ENCODE measurements at regions not wholly inside any gene's neighbourhood (a gene's known extent, or its start where the extent isn't known, plus 50 kb on each side); places are given as distances from the start of the nearest gene placed in this dataset.

GRCh38 chr21:27265949-27266348 lies 299.1 kb upstream of the ADAMTS5 start:
- Histone ChIP-seq H3K4me1 (no peaks in the 10 kb centered on the region), H3K36me3 (ENCODE audit: insufficient read depth in 1 of 2, low read depth in 1 of 2) (no peaks in the 10 kb centered on the region), H3K4me3 (no peak overlapping the region), H3K27me3 (ENCODE audit: insufficient read depth in 3 of 3, low read length in 2 of 3) (no peaks in the 10 kb centered on the region), H3K27ac (no peak overlapping the region), H3K9me3 (no peaks in the 10 kb centered on the region)
- WGBS, 3 donors = 67 to 79% (median 77%) methylated on average over 2 of the region's 2 CpGs
- no peak for ATAC-seq
- intact Hi-C loops (cut with DNase I) = no loop called here
- no peak for TF ChIP-seq CTCF (IDR thresholded peaks at IDR 0.05)
- no peak for DNase-seq

GRCh38 chr21:27265492-27265891 lies 298.6 kb upstream of the ADAMTS5 start:
- intact Hi-C loops (cut with DNase I) = no loop called here
- WGBS, 3 donors = 86 to 92% (median 90%) methylated on average over 1 of the region's 1 CpG

GRCh38 chr21:27261676-27262075 lies 294.8 kb upstream of the ADAMTS5 start:
- no peak overlapping the region for H3K4me3 ChIP-seq
- no peaks in the 10 kb centered on the region for H3K9me3 ChIP-seq
- no peaks in the 10 kb centered on the region for H3K4me1 ChIP-seq
- ATAC-seq (no peak), DNase-seq (no peak)
- TF ChIP-seq CTCF (IDR thresholded peaks at IDR 0.05) = no peak
- no peaks in the 10 kb centered on the region for H3K27me3 ChIP-seq (ENCODE audit: insufficient read depth in 3 of 3, low read length in 2 of 3)
- no peaks in the 10 kb centered on the region for H3K36me3 ChIP-seq (ENCODE audit: insufficient read depth in 1 of 2, low read depth in 1 of 2)
- H3K27ac ChIP-seq = no peak overlapping the region
- WGBS, 3 donors = 89 to 94% (median 92%) methylated on average over 2 of the region's 2 CpGs
- intact Hi-C loops (cut with DNase I) = no loop called here

More at GRCh38 chr21:27265492-27265891, 298.6 kb upstream of the ADAMTS5 start:
- no peaks in the 10 kb centered on the region for H3K9me3 ChIP-seq
- no peaks in the 10 kb centered on the region for H3K27me3 ChIP-seq (ENCODE audit: insufficient read depth in 3 of 3, low read length in 2 of 3)
- no peaks in the 10 kb centered on the region for H3K36me3 ChIP-seq (ENCODE audit: insufficient read depth in 1 of 2, low read depth in 1 of 2)
- ATAC-seq (no peak), DNase-seq (no peak)
- no peak overlapping the region for H3K27ac ChIP-seq
- no peaks in the 10 kb centered on the region for H3K4me1 ChIP-seq
- no peak overlapping the region for H3K4me3 ChIP-seq
- no peak for TF ChIP-seq CTCF (IDR thresholded peaks at IDR 0.05)

- 92 to 96% (median 95%) methylated on average over 2 of the region's 2 CpGs for WGBS, 3 donors
- Histone ChIP-seq H3K9me3 (no peaks in the 10 kb centered on the region), H3K27ac (no peak overlapping the region), H3K36me3 (ENCODE audit: insufficient read depth in 1 of 2, low read depth in 1 of 2) (no peaks in the 10 kb centered on the region), H3K27me3 (ENCODE audit: insufficient read depth in 3 of 3, low read length in 2 of 3) (no peaks in the 10 kb centered on the region), H3K4me1 (no peaks in the 10 kb centered on the region), H3K4me3 (no peak overlapping the region)
- intact Hi-C loops (cut with DNase I) = no loop called here
- DNase-seq (no peak), ATAC-seq (no peak)
- TF ChIP-seq CTCF (IDR thresholded peaks at IDR 0.05) = no peak
Measured at GRCh38 chr21:27260728-27261127, 293.8 kb upstream of the ADAMTS5 start.

GRCh38 chr21:27258742-27259448 lies 292.0 kb upstream of the ADAMTS5 start:
- no peak for TF ChIP-seq CTCF (IDR thresholded peaks at IDR 0.05)
- Histone ChIP-seq H3K27me3 (ENCODE audit: insufficient read depth in 3 of 3, low read length in 2 of 3) (no peaks in the 10 kb centered on the region), H3K27ac (no peak overlapping the region), H3K4me1 (no peaks in the 10 kb centered on the region), H3K4me3 (no peak overlapping the region), H3K9me3 (no peaks in the 10 kb centered on the region), H3K36me3 (ENCODE audit: insufficient read depth in 1 of 2, low read depth in 1 of 2) (no peaks in the 10 kb centered on the region)
- whole genome bisulfite sequencing, 3 donors = 86 to 90% (median 86%) methylated on average over 10 of the region's 10 CpGs
- DNase-seq = no peak
- intact Hi-C loops (cut with DNase I) = no loop called here
- ATAC-seq = no peak

All from psoas muscle (tissue), 7 donors.